B cell (primary cell): ENCODE measurements at regions not wholly inside any gene's neighbourhood (a gene's known extent, or its start where the extent isn't known, plus 50 kb on each side); places are given as distances from the start of the nearest gene placed in this dataset.

Experiments
- ATAC-seq: fragments of 200-7000 bp; cut with Tn5 transposase; one replicate; pipeline ENCODE4 v1.10.0; 2021; ENCODE audit warnings: low read depth, mild to moderate bottlenecking, moderate number of reproducible peaks, moderate library complexity
- CTCF ChIA-PET: fragments of 350-600 bp; sonication (Branson Sonifier 250); formaldehyde crosslinking; loops from one replicate; lab custom pipeline; 2021; ENCODE audit warnings: antibody characterized with exemption, inconsistent platforms; lab: Charles Lee
- POLR2A ChIA-PET: fragments of 350-600 bp; sonication (Branson Sonifier 250); formaldehyde crosslinking; loops from one replicate; lab custom pipeline; 2021; ENCODE audit warnings: antibody characterized with exemption; lab: Charles Lee
- DNase-seq: peaks from one replicate; pipeline ENCODE4 v3.0.0; 2013
- H2AFZ ChIP-seq: 2 replicates; pipeline ENCODE4 v1.6.1; 2012; ENCODE audit warnings: mild to moderate bottlenecking, low read depth, low read length; ENCODE audit not compliant: insufficient read depth, poor library complexity, severe bottlenecking
- H3K27ac ChIP-seq, 2 donors: 1 replicate in 1 of 2; 2 replicates in 1 of 2; pipeline ENCODE4 v1.5.1; 2012 to 2013; ENCODE audit warnings: low read length in 2 of 2, mild to moderate bottlenecking in 2 of 2, moderate library complexity in 1 of 2
- H3K27me3 ChIP-seq, 4 experiments: fragments of 200-600 bp in 1 of 4; sonication (generic) in 1 of 4; replicated peaks in 1 of 4; 1 replicate in 2 of 4; 2 replicates in 2 of 4; pipeline versions ENCODE4 v1.6.1 to v1.7.0; 2013 to 2016; ENCODE audit warnings: low read length in 3 of 4, mild to moderate bottlenecking in 2 of 4, mixed read lengths in 1 of 4, moderate library complexity in 1 of 4; ENCODE audit not compliant: insufficient read depth in 4 of 4, control insufficient read depth in 3 of 4; ENCODE audit errors: control extremely low read depth in 1 of 4
- H3K36me3 ChIP-seq, 2 experiments: replicated peaks in 1 of 2; 1 replicate in 1 of 2; 2 replicates in 1 of 2; pipeline versions ENCODE4 v1.6.1 to v1.7.1; 2013; ENCODE audit warnings: low read length in 1 of 2; ENCODE audit not compliant: insufficient read depth in 2 of 2, control insufficient read depth in 1 of 2; ENCODE audit errors: control extremely low read depth in 1 of 2, extremely low read depth in 1 of 2
- H3K4me1 ChIP-seq, 2 donors: fragments of 200-600 bp in 1 of 2; sonication (generic) in 1 of 2; 1 replicate in 1 of 2; 2 replicates in 1 of 2; pipeline versions ENCODE4 v1.5.1 to v1.6.1; 2013 to 2017; ENCODE audit warnings: low read length in 2 of 2; ENCODE audit not compliant: control insufficient read depth in 2 of 2, insufficient read depth in 2 of 2
- H3K4me2 ChIP-seq: replicated peaks from 2 replicates; pipeline ENCODE3; 2012; ENCODE audit warnings: mild to moderate bottlenecking, low read depth, low read length; ENCODE audit not compliant: poor library complexity, severe bottlenecking
- H3K4me3 ChIP-seq, 5 experiments: fragments of 200-600 bp in 1 of 5; sonication (generic) in 1 of 5; 1 replicate in 3 of 5; 2 replicates in 2 of 5; pipeline versions ENCODE4 v1.5.1 to v1.7.0; 2011 to 2016; ENCODE audit warnings: low read length in 4 of 5, mild to moderate bottlenecking in 4 of 5, low read depth in 2 of 5, control low read depth in 1 of 5, moderate library complexity in 1 of 5; ENCODE audit not compliant: insufficient read depth in 1 of 5; ENCODE audit errors: control extremely low read depth in 1 of 5, extremely low read depth in 1 of 5
- H3K79me2 ChIP-seq: fragments of 200-600 bp; sonication (generic); one replicate; pipeline ENCODE4 v1.6.0; 2016; ENCODE audit warnings: low read length; ENCODE audit not compliant: control insufficient read depth, insufficient read depth
- H3K9ac ChIP-seq: fragments of 200-600 bp; sonication (generic); 2 replicates; pipeline ENCODE4 v1.6.1; 2017; ENCODE audit warnings: mild to moderate bottlenecking, low read length, moderate library complexity
- H3K9me3 ChIP-seq, 3 donors: one replicate each; pipeline versions ENCODE4 v1.6.1 to v1.7.1; 2013; ENCODE audit warnings: low read length in 2 of 3; ENCODE audit not compliant: control insufficient read depth in 2 of 3, insufficient read depth in 1 of 3; ENCODE audit errors: control extremely low read depth in 1 of 3
- H4K20me1 ChIP-seq: 2 replicates; pipeline ENCODE4 v1.6.0; 2012; ENCODE audit warnings: mild to moderate bottlenecking, low read length; ENCODE audit not compliant: insufficient read depth, control insufficient read depth, poor library complexity, severe bottlenecking
- H3K27ac Mint-ChIP-seq: one replicate; pipeline ENCODE4 v1.8.0; 2021; ENCODE audit warnings: mixed read lengths
- H3K27me3 Mint-ChIP-seq: one replicate; pipeline ENCODE4 v1.8.0; 2021; ENCODE audit warnings: mixed read lengths
- H3K4me1 Mint-ChIP-seq: one replicate; pipeline ENCODE4 v1.8.0; 2021; ENCODE audit warnings: mixed read lengths
- H3K4me3 Mint-ChIP-seq: one replicate; pipeline ENCODE4 v1.8.0; 2021; ENCODE audit warnings: mixed read lengths
- H3K9me3 Mint-ChIP-seq: one replicate; pipeline ENCODE4 v1.8.0; 2022; ENCODE audit warnings: mixed read lengths; ENCODE audit not compliant: insufficient read depth
- EZH2 ChIP-seq: IDR thresholded peaks from 2 replicates; pipeline ENCODE4 v1.6.1; 2012; ENCODE audit warnings: borderline replicate concordance, low read depth, mild to moderate bottlenecking, moderate library complexity, low read length; ENCODE audit not compliant: insufficient read depth, poor library complexity, severe bottlenecking
- WGBS: methylation state at CpG from one replicate; pipeline ENCODE4 v1.1.5; 2013; ENCODE audit warnings: missing lambda C conversion rate; ENCODE audit not compliant: insufficient coverage; 5-methylcytosine and 5-hydroxymethylcytosine counted together
- intact Hi-C: fragments of 100-400 bp; cut with micrococcal nuclease; formaldehyde crosslinking; loops from one replicate; pipeline ENCODE4 v1.10.0; 2022
- TF ChIP-seq, protein P1 (sequence below): fragments of 200-600 bp; IDR thresholded peaks from one replicate; pipeline ENCODE4 v1.8.0; 2022; ENCODE audit warnings: antibody characterized with exemption, mild to moderate bottlenecking

DNA sequence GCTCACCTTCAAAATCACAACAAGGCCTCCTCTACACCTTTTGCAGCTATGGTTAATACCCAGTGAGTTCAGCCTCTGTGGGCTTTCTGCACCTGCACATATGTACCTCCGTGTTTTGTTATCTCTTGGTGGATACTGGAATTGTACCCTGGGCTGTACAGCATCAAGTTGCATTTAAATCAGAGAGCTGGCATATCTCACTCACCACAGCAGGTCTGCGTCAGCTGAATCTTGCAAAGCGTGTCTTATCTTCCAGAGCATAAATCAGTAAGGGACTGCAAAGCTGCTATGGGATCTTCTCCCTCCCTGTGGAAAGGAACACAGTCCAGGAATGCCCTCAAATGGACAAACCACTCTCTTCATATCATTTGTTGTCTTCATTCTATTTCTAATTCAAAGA, 1048.7 kb downstream of the UQCRFS1 start:
- Mint-ChIP-seq H3K27ac (no peak overlapping the region), H3K27me3 (no peaks in the 10 kb centered on the region), H3K4me1 (no peaks in the 10 kb centered on the region), H3K4me3 (no peak overlapping the region), H3K9me3 (peaks cover 10% of the 10 kb centered on the region)
- peaks cover 0 to 6% (median 1%) of the 10 kb centered on the region in 3 donors for H3K9me3 ChIP-seq
- POLR2A ChIA-PET, result no interaction called here
- H4K20me1 ChIP-seq, result no peaks in the 10 kb centered on the region
- WGBS, result 96% methylated on average over 3 of the region's 3 CpGs
- no peak overlapping the region for H3K4me3 ChIP-seq
- CTCF ChIA-PET, result no interaction called here
- no peak overlapping the region for H3K9ac ChIP-seq
- no peak overlapping the region for H2AFZ ChIP-seq
- H3K4me1 ChIP-seq, result no peaks in the 10 kb centered on the region
- H3K4me2 ChIP-seq, result no peak overlapping the region
- DNase-seq (no peak), ATAC-seq (no peak)
- TF ChIP-seq, protein P1, sequence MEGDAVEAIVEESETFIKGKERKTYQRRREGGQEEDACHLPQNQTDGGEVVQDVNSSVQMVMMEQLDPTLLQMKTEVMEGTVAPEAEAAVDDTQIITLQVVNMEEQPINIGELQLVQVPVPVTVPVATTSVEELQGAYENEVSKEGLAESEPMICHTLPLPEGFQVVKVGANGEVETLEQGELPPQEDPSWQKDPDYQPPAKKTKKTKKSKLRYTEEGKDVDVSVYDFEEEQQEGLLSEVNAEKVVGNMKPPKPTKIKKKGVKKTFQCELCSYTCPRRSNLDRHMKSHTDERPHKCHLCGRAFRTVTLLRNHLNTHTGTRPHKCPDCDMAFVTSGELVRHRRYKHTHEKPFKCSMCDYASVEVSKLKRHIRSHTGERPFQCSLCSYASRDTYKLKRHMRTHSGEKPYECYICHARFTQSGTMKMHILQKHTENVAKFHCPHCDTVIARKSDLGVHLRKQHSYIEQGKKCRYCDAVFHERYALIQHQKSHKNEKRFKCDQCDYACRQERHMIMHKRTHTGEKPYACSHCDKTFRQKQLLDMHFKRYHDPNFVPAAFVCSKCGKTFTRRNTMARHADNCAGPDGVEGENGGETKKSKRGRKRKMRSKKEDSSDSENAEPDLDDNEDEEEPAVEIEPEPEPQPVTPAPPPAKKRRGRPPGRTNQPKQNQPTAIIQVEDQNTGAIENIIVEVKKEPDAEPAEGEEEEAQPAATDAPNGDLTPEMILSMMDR, result no peak
- TF ChIP-seq EZH2, result no peak
- H3K36me3 ChIP-seq, result no peaks in the 10 kb centered on the region
- no peaks in the 10 kb centered on the region for H3K27me3 ChIP-seq
- intact Hi-C loops, result no loop called here
- H3K79me2 ChIP-seq, result no peaks in the 10 kb centered on the region
- H3K27ac ChIP-seq, result no peak overlapping the region

DNA sequence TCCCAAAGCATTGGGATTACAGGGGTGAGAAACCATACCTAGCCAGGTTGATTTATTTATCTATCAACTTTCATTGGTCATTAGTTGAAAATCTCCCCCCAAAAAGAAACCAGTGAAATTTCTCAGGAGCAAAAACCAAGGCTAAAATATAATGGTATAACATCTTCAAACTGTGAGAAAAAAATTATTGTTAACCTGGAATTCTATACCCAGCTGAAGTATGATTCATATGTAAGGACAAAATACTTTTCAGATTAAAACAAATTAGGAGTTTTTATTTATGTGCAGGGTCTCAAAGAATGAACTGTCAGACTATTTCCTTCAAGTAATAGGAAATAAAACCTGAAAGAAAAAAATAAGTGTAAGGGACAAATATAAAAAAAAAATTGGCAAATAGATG, 1053.9 kb downstream of the UQCRFS1 start:
- Histone ChIP-seq H3K9me3 (peaks cover 1 to 8% (median 6%) of the 10 kb centered on the region in 3 donors), H3K4me3 (no peak overlapping the region), H3K4me2 (no peak overlapping the region), H3K27me3 (no peaks in the 10 kb centered on the region), H3K79me2 (no peaks in the 10 kb centered on the region), H3K4me1 (no peaks in the 10 kb centered on the region), H3K36me3 (no peaks in the 10 kb centered on the region), H4K20me1 (no peaks in the 10 kb centered on the region), H2AFZ (no peak overlapping the region), H3K27ac (no peak overlapping the region), H3K9ac (no peak overlapping the region)
- intact Hi-C loops, result no loop called here
- POLR2A ChIA-PET, result no interaction called here
- Mint-ChIP-seq H3K27ac (no peak overlapping the region), H3K9me3 (peaks cover 12% of the 10 kb centered on the region), H3K27me3 (no peaks in the 10 kb centered on the region), H3K4me3 (no peak overlapping the region), H3K4me1 (no peaks in the 10 kb centered on the region)
- ATAC-seq, result no peak
- CTCF ChIA-PET, result no interaction called here
- TF ChIP-seq, protein P1, result no peak
- no peak for TF ChIP-seq EZH2
- DNase-seq, result no peak
